ENCODE measurements at regions not wholly inside any gene's neighbourhood (a gene's known extent, or its start where the extent isn't known, plus 50 kb on each side); places are given as distances from the start of the nearest gene placed in this dataset.
A peak's percentile ranks its signal among the peaks of the same experiment; 100 is the strongest.
"Not testable (repeated sequence)": the region's sequence is repeated elsewhere in the genome, so short reads cannot be mapped to it uniquely, and the experiment has no call there.

DNA sequence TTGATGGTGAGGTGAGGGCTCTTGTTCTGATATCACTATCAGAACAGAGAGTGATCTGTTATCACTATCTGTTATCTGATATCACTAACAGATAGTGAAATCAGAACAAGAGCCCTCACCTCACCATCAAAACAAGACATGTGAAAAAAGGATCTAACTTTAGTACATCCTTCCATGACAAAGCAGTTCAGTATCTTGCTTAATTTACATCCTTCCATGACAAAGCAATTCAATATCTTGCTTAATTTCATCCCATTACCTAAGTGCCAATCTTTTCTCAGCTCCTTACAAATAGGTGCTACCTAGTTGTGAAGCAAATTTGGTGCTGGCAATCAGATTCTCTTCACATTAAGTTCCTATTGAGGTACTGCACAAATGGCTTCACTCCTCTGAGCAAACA, 1865.6 kb upstream of the FLRT2 start:
- DNase-seq, result no peak

GRCh38 chr14:83689265-83689664, 1840.7 kb upstream of the FLRT2 start:
- DNase-seq, result no peak

- DNase-seq, result no peak
These were observed 1832.8 kb upstream of the FLRT2 start for GRCh38 chr14:83697099-83697498.

- no peak for DNase-seq
These were observed 1827.3 kb upstream of the FLRT2 start for GRCh38 chr14:83702619-83703018.

- no peak for DNase-seq
These were observed 1823.6 kb upstream of the FLRT2 start for GRCh38 chr14:83706231-83706954.

GRCh38 chr14:83707056-83707455, 1822.9 kb upstream of the FLRT2 start:
- no peak for DNase-seq

GRCh38 chr14:83709116-83709515, 1820.8 kb upstream of the FLRT2 start:
- DNase-seq, result no peak

DNA sequence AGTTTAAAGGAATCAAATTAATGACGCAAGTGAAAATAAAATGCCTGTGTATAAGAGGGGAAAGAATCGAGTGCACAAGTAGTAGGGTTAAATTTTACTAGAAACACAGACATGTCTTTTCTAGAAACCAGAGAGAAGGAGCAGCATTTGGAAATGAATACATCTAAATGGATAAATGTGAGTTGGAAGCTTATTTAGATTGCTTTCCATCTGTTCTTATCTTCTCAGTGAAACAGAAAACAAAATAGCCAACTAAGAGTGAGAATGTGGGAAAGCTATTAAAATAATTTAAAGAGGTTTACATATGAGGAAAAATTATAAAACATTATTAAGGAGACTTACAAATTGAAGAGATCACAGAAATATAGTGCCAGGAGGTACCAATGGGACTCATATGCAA, 1818.9 kb upstream of the FLRT2 start:
- DNase-seq, result no peak

GRCh38 chr14:83712418-83713129, 1817.4 kb upstream of the FLRT2 start:
- peak; percentile 42 for DNase-seq

DNA sequence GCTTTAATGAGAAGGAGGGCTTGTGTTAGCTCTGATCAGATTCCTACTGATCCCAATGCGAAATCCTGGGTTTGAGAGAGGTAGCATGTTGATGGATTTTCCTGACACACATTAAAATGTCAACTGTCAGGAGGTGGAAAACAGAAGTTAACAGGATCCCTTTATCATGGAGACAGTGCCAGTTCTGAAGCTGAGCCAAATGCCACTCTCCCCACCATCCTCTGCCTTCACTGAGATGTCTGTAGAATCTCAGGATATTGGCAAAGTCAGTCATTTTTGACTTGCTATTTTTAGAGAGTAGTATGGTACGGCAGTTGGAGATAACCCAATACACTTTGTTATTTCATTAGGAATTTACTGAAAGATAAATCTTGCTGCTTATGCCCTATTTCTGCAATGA, 1816.2 kb upstream of the FLRT2 start:
- DNase-seq, result no peak

- DNase-seq, result no peak
These were observed 1815.8 kb upstream of the FLRT2 start for GRCh38 chr14:83714151-83714550.

DNA sequence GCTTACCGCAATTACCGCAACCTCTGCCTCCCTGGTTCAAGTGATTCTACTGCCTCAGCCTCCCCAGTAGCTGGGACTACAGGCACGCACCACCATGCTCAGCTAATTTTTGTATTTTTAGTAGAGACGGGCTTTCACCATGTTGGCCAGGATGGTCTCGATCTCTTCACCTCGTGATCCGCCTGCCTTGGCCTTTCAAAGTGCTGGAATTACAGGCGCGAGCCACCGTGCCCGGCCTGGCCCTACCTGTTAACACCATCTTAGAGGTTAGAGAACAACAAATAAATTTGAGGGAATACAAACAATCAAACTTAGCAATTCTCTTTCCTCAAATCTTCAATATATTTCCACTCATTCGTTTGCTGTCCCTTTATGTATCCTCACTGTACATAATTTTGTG, 1810.5 kb upstream of the FLRT2 start:
- not testable (repeated sequence) for DNase-seq

- no peak for DNase-seq
These were observed 1796.3 kb upstream of the FLRT2 start for GRCh38 chr14:83733670-83734069.

DNA sequence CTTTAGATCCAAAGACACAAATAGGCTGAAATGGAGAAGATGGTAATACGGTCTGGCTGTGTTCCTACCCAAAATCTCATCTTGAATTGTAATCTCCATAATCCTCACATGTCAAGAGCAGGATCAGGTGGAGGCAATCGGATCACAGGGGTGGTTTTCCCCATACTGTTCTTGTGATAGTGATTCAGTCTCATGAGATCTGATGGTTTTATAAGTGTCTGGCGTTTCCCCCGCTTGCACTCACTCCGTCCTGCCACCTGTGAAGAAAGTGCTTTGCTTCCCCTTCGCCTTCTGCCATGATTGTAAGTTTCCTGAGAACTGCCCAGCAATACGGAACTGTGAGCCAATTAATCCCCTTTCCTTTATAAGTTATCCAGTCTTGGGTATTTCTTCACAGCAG, 1795.5 kb upstream of the FLRT2 start:
- no peak for DNase-seq

- DNase-seq, result no peak
These were observed 1788.7 kb upstream of the FLRT2 start for GRCh38 chr14:83741269-83741668.

DNA sequence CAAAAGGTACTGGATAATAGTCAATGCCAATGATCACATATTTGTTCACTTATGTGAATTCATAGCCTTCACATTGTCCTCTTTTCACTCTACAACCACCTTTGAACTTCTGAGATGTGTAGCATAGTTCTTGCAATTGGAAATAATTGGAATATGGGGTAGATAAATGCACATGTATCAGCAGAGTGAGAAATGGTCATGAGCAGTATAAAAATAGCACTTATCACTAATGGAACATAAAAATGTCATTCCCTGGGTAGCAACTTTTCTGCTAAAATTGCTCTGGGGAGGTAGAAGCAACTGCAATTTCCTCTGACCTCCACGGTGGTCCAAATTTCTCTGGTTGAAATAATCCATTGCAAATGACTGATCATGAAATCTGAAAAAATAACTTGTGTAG, 1785.7 kb upstream of the FLRT2 start:
- no peak for DNase-seq

DNA sequence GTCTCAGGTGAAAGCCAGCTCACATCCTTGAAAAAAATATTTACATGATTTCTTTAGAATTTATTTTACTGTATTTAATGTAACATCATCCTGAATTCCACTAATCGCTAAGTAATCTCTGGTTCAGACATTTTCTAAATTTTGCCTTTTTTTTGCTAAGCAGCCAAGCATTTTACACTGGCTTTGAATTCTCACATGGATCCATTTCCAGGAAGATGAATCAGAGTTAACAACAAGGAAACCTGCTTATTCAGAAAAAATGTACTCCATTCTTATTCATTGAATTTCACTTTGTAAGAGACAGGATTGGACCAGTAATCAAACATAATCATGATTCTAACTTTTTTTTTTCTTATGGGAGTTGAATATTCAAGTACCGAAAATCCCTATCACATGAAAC, 1785.1 kb upstream of the FLRT2 start:
- no peak for DNase-seq

DNA sequence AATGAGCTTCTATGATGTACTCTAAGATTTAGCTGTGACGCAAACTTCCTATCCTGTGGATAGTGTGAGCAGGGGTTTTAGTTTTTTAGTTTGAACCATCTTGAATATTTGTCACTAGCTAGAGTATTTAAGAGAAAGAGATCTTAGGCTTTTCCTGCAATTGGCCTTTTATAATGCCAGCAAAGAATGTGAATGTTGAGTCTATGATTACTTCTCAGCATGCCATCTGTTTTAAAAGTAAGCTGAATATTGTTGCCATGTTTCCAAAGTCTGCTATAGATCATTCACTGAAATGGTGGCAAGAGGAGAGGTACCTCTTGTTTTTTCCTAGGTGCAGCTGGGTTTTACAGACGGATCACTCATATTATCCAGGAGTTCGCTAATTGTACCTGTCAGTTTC, 1783.6 kb upstream of the FLRT2 start:
- DNase-seq, result no peak

GRCh38 chr14:83757916-83758315, 1772.0 kb upstream of the FLRT2 start:
- DNase-seq, result no peak

DNA sequence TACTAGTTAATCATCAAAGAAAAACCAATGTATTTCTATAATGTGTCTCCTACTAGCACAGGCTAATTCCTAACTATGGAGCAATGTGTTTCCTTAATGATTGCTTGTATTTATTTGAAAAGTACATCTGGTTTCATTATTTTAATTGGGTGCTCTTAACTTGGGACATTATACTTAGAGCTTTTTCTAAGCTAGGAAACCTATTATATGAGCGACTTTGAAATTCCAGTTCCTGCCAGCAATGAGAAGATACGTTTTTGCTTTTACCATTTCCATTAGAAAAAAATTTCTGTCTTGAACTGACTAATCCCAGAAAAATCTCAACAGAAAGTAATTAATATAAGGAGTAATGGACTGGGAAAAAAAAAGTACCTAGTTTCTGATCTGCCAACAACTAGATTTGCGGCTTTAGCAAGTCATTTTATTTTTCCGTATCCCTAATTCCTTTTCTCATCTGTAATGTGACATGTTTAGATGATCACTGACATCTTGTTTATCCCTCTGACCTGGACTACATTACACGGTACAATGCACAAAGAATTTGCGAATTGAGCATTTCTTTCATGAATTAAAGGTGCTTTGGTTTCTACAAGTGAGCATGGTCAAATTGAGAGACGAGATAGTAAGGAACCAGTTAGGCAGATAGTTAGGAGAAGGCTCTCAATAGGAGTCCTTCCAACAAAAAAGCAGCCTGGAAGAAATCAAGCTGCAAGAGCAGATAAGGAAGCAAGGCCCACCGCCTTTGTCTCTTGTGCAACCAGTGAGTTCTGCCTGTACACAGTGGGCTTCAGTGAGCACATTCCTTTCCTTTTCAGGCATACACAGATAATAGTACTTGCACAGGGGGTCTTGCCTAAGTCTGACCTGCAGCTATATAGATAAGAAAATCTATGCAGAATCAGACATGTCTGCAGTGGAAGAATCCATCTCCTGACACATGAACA, 1765.0 kb upstream of the FLRT2 start:
- no peak for DNase-seq

DNA sequence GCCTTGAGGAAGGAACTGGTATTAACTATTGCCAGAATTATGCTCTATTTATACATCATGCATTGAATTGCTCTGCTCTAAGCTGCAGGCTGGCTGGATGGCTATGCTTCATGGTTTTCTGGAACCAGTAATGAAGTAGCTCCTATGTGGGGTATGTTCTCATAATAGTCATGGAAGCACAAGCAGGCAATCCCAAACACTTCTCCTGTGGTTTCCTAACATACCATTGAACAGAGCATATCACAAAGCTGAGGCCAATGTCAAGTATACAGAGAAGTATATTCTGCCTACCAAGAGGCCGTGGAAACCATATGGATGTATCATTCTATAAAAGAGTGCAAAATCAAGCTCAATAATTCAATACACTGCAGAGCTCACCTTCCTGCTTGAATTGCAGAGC, 1752.4 kb upstream of the FLRT2 start:
- DNase-seq, result no peak

GRCh38 chr14:83779266-83779665, 1750.7 kb upstream of the FLRT2 start:
- no peak for DNase-seq

DNA sequence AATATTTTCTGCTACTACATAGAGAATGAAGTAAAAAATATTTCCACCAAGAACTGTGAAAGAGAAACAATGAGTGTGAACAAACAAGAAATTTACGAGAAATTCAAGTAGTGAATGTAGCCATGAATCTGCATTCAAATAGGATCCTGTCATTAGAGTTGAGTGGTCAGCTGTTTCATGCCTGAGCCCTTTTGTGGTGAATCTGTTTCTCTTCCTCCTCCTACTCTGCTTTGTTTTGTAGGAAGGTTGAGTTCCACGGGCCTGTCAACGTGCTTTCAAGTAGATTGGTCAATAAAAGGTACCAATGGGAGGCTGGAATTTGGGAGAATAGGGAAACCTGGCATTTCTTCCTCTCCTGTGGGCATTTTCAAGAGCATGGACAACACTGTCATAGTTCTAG, 1749.6 kb upstream of the FLRT2 start:
- peak; percentile 2 for DNase-seq

GRCh38 chr14:83798421-83798820, 1731.5 kb upstream of the FLRT2 start:
- DNase-seq, result no peak

All from NCI-H510A treated with DMSO at 0.1 percent for 48 hours (cell line).